ENCODE measurements at regions not wholly inside any gene's neighbourhood (a gene's known extent, or its start where the extent isn't known, plus 50 kb on each side); places are given as distances from the start of the nearest gene placed in this dataset.
"Not testable (repeated sequence)": the region's sequence is repeated elsewhere in the genome, so short reads cannot be mapped to it uniquely, and the experiment has no call there.

DNA sequence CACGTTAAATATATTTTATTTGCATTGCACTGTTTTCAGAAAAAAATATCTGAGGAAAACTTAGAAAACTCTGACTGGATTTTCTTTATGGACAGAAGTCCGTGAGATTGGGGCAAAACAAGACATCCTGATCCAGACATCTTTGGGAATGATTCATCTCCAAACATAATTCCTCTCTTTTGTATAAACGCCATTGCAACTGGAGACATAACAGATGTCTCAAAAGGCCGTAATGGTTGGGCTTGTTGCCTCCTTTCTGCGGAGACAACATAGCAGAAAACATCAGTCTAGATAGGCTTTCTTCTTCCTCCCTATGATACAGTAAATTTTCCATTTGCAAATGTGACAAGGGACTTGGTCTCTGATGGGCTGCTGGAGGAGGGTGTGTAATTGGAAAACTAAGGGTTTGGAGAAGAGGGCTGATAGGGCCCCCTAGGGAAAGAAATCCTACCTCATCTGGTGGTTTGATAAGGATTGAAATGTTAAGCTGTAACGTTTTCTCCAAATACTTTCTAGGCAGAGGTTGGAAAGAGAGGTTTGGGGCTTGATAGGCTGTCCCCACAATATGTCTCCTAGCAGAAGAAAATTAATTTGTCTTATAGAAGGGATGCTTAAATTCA lies 631.5 kb upstream of the ST8SIA4 start:
- no peak for DNase-seq (ENCODE audit: low read depth in 1 of 2, low spot score in 1 of 2)
- TF ChIP-seq, protein P1, sequence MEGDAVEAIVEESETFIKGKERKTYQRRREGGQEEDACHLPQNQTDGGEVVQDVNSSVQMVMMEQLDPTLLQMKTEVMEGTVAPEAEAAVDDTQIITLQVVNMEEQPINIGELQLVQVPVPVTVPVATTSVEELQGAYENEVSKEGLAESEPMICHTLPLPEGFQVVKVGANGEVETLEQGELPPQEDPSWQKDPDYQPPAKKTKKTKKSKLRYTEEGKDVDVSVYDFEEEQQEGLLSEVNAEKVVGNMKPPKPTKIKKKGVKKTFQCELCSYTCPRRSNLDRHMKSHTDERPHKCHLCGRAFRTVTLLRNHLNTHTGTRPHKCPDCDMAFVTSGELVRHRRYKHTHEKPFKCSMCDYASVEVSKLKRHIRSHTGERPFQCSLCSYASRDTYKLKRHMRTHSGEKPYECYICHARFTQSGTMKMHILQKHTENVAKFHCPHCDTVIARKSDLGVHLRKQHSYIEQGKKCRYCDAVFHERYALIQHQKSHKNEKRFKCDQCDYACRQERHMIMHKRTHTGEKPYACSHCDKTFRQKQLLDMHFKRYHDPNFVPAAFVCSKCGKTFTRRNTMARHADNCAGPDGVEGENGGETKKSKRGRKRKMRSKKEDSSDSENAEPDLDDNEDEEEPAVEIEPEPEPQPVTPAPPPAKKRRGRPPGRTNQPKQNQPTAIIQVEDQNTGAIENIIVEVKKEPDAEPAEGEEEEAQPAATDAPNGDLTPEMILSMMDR (IDR thresholded peaks at IDR 0.05; ENCODE audit: low read depth, low read length), result no peak
- Histone ChIP-seq H3K4me3 (no peak overlapping the region), H3K27ac (no peak overlapping the region), H3K9me3 (ENCODE audit: low read depth) (no peaks in the 10 kb centered on the region), H3K27me3 (no peaks in the 10 kb centered on the region), H3K36me3 (no peaks in the 10 kb centered on the region), H3K4me1 (ENCODE audit: low read depth) (no peaks in the 10 kb centered on the region)

DNA sequence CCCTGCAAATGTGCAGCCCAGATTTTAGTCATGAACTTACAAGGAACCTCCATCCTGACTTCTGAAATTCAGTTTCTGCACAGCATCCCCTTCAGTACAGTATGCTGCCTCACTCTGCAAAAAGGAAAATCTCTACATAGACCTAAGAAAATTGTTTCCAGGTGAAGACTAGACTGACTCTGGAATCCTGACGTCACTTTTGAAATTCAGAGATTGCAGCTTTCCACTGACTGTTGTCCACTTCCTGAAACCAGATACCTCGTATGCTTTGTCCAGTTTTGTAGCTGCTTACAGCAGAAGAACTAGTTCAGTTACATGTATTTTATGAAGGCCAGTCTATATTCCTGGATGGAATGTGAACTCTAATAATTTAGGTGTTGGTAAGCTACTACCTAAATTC lies 629.3 kb upstream of the ST8SIA4 start:
- Histone ChIP-seq H3K4me3 (no peak overlapping the region), H3K4me1 (ENCODE audit: low read depth) (no peaks in the 10 kb centered on the region), H3K36me3 (no peaks in the 10 kb centered on the region), H3K9me3 (ENCODE audit: low read depth) (no peaks in the 10 kb centered on the region), H3K27ac (no peak overlapping the region), H3K27me3 (no peaks in the 10 kb centered on the region)
- TF ChIP-seq, protein P1 (IDR thresholded peaks at IDR 0.05; ENCODE audit: low read depth, low read length), result no peak
- no peak for DNase-seq (ENCODE audit: low read depth in 1 of 2, low spot score in 1 of 2)

DNA sequence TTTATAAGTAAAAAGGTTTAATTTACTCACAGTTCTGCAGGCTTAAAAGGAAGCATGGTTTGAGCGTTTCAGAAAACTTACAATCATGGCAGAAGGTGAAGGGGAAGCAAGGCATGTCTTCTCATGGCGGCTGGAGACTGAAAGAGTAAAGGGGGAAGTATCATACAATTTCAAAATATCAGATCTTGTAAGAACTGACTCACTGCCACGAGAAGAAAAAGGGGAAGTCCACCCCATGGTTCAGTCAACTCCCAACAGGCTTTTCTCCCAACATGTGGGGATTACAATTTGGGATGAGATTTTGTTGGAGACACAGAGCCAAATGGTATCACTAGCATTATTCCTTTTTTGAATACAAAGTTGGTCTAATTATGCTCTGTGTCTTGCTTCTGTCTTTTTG lies 627.9 kb upstream of the ST8SIA4 start:
- no peaks in the 10 kb centered on the region for H3K9me3 ChIP-seq (ENCODE audit: low read depth)
- no peaks in the 10 kb centered on the region for H3K27me3 ChIP-seq
- no peaks in the 10 kb centered on the region for H3K4me1 ChIP-seq (ENCODE audit: low read depth)
- H3K27ac ChIP-seq, result no peak overlapping the region
- DNase-seq (ENCODE audit: low read depth in 1 of 2, low spot score in 1 of 2), result no peak
- no peaks in the 10 kb centered on the region for H3K36me3 ChIP-seq
- TF ChIP-seq, protein P1 (IDR thresholded peaks at IDR 0.05; ENCODE audit: low read depth, low read length), result no peak
- H3K4me3 ChIP-seq, result no peak overlapping the region

DNA sequence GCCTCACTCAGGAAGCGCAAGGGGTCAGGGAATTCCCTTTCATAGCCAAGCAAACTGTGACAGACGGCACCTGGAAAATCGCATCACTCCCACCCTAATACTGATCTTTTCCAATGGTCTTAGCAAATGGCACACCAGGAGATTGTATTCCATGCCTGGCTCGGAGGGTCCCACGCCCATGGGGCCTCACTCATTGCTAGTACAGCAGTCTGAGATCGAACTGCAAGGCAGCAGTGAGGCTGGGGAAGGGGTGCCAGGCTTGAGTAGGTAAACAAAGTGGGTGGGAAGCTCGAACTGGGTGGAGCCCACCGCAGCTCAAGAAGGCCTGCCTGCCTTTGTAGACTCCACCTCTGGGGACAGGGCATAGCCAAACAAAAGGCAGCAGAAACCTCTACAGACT lies 626.0 kb upstream of the ST8SIA4 start:
- H3K4me1 ChIP-seq (ENCODE audit: low read depth); H3K27ac ChIP-seq; DNase-seq (ENCODE audit: low read depth in 1 of 2, low spot score in 1 of 2); H3K4me3 ChIP-seq; H3K27me3 ChIP-seq; H3K36me3 ChIP-seq; H3K9me3 ChIP-seq (ENCODE audit: low read depth): not testable (repeated sequence)

DNA sequence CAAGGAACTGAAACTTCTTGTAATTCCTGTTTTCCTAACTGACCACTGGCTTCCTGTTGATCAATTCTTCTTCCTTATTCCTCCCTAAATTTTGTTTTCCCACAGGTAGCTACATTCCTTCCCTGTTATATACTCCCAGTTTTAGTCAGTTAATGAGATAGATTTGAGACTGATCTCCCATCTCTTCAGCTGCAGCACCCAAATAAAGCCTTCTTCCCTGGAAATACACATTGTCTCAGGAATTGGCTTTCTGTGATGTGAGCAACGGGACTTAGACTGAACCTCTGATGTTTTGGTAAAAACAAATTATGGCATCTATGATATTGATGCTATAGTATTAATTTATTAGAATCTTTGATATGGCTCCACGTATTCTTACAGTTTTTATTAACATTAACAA lies 617.3 kb upstream of the ST8SIA4 start:
- TF ChIP-seq, protein P1 (IDR thresholded peaks at IDR 0.05; ENCODE audit: low read depth, low read length), result no peak
- Histone ChIP-seq H3K27ac (no peak overlapping the region), H3K9me3 (ENCODE audit: low read depth) (no peaks in the 10 kb centered on the region), H3K4me1 (ENCODE audit: low read depth) (no peaks in the 10 kb centered on the region), H3K27me3 (no peaks in the 10 kb centered on the region), H3K4me3 (no peak overlapping the region), H3K36me3 (no peaks in the 10 kb centered on the region)
- DNase-seq (ENCODE audit: low read depth in 1 of 2, low spot score in 1 of 2), result no peak

DNA sequence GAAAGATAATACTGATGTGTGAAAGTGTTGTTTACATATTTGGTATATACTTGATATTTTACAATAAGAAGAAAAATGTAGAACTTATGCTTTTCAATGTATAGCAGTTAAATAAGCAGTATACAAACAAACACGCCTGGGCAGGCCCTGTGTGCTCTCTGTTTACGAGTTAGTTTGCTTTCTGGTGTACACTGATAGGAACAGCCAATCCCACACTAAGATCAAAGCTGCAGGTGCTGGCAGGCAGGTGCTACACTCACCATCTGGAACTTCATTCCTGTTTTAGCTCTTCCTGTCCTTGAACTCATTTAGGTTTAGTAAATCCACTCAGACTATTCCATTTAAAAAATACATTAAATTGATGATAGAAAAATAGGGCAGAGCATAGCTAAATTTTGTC lies 614.7 kb upstream of the ST8SIA4 start:
- Histone ChIP-seq H3K9me3 (ENCODE audit: low read depth) (no peaks in the 10 kb centered on the region), H3K4me3 (no peak overlapping the region), H3K36me3 (no peaks in the 10 kb centered on the region), H3K27me3 (no peaks in the 10 kb centered on the region), H3K27ac (no peak overlapping the region), H3K4me1 (ENCODE audit: low read depth) (no peaks in the 10 kb centered on the region)
- TF ChIP-seq, protein P1 (IDR thresholded peaks at IDR 0.05; ENCODE audit: low read depth, low read length), result no peak
- no peak for DNase-seq (ENCODE audit: low read depth in 1 of 2, low spot score in 1 of 2)

Data from cardiac muscle cell (in vitro differentiated cells and primary cell).